ENCODE measurements at regions not wholly inside any gene's neighbourhood (a gene's known extent, or its start where the extent isn't known, plus 50 kb on each side); places are given as distances from the start of the nearest gene placed in this dataset.

GRCh38 chr4:14943749-14944148 lies 58.5 kb upstream of the CPEB2 start:
- no peak for TF ChIP-seq CTCF (IDR thresholded peaks at IDR 0.05; ENCODE audit: borderline replicate concordance, extremely low read depth, insufficient read depth)
- Histone ChIP-seq H3K4me1 (ENCODE audit: control insufficient read depth in 2 of 3, insufficient read depth in 2 of 3, low read depth in 1 of 3, low read length in 3 of 3) (no peaks in the 10 kb centered on the region), H3K27me3 (ENCODE audit: control insufficient read depth, insufficient read depth, low read length) (no peaks in the 10 kb centered on the region), H3K4me3 (ENCODE audit: low read length in 3 of 3) (no peak overlapping the region), H3K27ac (ENCODE audit: low read depth in 2 of 2, low read length in 2 of 2) (no peak overlapping the region), H3K9ac (ENCODE audit: low read length in 3 of 3) (no peak overlapping the region), H3K9me3 (ENCODE audit: control insufficient read depth in 2 of 3, insufficient read depth in 1 of 3, low read length in 3 of 3) (no peaks in the 10 kb centered on the region), H3K36me3 (ENCODE audit: control insufficient read depth in 2 of 3, insufficient read depth in 3 of 3, low read length in 3 of 3) (no peaks in the 10 kb centered on the region)
- no peak for DNase-seq
- FAIRE-seq, result no peak
- intact Hi-C loops (cut with DNase I), result no loop called here

- FAIRE-seq, result no peak
- Histone ChIP-seq H3K27me3 (ENCODE audit: control insufficient read depth, insufficient read depth, low read length) (no peaks in the 10 kb centered on the region), H3K4me1 (ENCODE audit: control insufficient read depth in 2 of 3, insufficient read depth in 2 of 3, low read depth in 1 of 3, low read length in 3 of 3) (no peaks in the 10 kb centered on the region), H3K9ac (ENCODE audit: low read length in 3 of 3) (no peak overlapping the region), H3K27ac (ENCODE audit: low read depth in 2 of 2, low read length in 2 of 2) (no peak overlapping the region), H3K9me3 (ENCODE audit: control insufficient read depth in 2 of 3, insufficient read depth in 1 of 3, low read length in 3 of 3) (no peaks in the 10 kb centered on the region), H3K4me3 (ENCODE audit: low read length in 3 of 3) (no peak overlapping the region), H3K36me3 (ENCODE audit: control insufficient read depth in 2 of 3, insufficient read depth in 3 of 3, low read length in 3 of 3) (no peaks in the 10 kb centered on the region)
- intact Hi-C loops (cut with DNase I), result no loop called here
- DNase-seq, result no peak
- TF ChIP-seq CTCF (IDR thresholded peaks at IDR 0.05; ENCODE audit: borderline replicate concordance, extremely low read depth, insufficient read depth), result no peak
Observed at GRCh38 chr4:14952352-14952751, 49.9 kb upstream of the CPEB2 start.
